NCI-H1436 (cell line): ENCODE measurements at regions not wholly inside any gene's neighbourhood (a gene's known extent, or its start where the extent isn't known, plus 50 kb on each side); places are given as distances from the start of the nearest gene placed in this dataset.
"Not testable (repeated sequence)": the region's sequence is repeated elsewhere in the genome, so short reads cannot be mapped to it uniquely, and the experiment has no call there.

ENCODE experiments used
- DNase-seq: peaks from one replicate; lab custom pipeline; 2025; lab: John Stamatoyannopoulos, UW

DNA sequence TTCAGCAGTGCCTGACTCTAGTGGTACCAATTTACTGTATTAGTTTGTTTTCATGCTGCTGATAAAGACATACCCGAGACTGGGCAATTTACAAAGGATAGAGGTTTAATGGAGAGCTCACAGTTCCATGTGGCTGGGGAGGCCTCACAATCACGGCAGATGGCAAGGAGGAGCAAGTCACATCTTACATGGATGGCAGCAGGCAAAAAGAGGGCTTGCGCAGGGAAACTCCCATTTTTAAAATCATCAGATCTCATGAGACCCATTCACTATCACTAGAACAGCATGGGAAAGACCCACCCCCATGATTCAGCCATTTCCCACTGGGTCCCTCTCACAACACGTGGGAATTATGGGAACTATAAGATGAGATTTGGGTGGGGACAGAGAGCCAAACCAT is 243.7 kb upstream of the KLF3 start:
- not testable (repeated sequence) for DNase-seq

GRCh38 chr4:38422850-38423249 is 241.1 kb upstream of the KLF3 start:
- DNase-seq: no peak

- DNase-seq: no peak
These were observed 239.7 kb upstream of the KLF3 start for GRCh38 chr4:38424151-38424871.

DNA sequence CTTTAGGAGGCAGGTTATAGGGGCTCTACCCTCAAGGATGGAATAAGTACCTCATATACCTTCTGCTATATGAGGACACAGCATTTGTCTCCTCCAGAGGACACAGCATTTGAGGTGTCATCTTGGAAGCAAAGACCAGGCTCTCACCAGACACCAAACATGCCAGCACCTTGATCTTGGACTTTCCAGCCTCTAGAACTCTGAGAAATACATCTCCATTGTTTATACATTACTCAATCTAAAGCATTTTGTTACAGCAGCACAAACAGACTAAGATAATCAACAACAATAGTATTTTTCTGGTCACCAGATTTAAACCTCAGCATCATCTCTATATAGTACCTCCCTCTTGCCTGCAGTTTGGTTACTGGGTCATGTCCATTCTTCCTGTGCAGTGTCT is 237.5 kb upstream of the KLF3 start:
- no peak for DNase-seq

- DNase-seq: no peak
These were observed 233.2 kb upstream of the KLF3 start for GRCh38 chr4:38430841-38431240.

DNA sequence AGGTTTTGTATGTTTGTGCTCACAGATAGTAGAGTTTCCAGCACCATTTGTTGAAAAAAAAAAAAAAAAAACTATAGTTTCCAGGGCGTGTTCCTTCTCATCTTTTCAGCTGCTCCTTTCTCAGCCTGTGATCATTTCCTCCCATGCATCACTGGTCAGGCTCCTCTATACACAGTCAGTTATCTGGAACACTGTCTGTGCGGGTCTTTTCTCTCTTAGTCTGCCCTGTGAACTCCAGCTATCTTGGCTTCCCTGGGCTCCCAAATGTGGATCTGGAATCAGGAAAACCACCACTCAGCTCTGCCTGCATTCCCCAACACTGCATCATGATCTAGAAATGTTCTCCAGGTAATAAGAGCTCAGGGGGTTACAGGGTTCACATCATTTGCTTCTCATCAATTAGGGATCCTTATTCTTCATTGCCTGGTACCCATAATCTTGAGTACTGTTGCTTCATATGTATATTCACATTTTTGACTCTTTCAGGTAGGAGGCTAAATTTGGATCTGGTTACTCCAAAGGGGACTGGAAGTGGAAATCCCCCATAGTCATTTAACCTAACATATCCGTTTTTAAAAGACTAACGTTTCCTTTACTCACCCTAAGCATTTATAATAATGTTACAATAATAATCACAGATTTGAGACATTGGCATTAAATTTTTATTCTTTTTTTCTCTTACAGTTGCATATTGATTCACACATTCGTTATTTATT is 221.8 kb upstream of the KLF3 start:
- no peak for DNase-seq

DNA sequence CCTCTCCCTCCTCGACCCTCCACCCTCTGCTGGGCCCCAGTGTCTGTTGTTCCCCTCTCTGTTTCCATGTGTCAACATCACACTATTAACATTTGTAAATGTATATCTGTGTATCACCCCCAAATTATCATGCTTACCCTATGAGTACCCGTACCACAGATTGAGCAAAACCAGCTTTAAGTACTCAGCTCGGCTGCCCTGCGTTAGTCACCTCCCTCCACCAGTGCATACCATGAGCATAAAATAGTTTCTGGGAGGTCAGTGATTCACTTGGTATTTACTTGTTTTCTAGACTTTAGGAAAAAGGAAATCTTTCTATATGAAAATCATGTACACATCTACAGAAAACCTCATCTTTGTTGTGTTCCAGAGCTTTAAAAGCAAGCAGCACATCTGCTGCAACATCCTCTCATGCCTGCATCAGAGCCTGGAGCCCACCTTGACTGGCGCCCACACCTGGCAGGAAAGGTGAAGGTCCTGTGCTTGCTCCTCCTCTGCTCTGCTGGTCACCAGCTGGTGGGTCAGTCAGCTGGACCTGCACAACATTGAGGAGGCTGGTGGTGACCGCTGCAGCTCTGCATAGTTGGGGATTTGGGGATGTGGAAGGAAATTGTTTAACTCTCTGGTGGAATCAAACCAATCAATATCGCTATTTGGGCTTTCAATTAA is 214.4 kb upstream of the KLF3 start:
- DNase-seq: no peak

DNA sequence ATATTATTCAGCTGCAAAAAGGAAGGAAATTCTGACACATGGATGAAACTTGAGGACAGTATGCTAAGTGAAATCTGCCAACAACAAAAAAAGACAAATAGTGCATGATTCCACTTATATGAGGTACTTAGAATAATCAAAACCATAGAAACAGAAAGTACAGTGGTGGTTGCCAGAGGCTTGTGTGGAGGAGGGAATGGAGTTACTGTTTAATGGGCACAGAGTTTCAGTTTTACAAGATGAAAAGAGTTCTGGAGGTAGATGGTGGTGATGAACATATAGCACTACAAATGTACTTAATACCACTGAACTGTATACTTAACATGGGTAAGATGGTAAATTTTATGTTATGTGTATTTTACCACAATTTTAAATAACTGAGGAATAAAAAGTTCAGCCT is 212.0 kb upstream of the KLF3 start:
- DNase-seq: no peak

- no peak for DNase-seq
These were observed 211.5 kb upstream of the KLF3 start for GRCh38 chr4:38452542-38452941.

- DNase-seq: no peak
These were observed 210.6 kb upstream of the KLF3 start for GRCh38 chr4:38453253-38453881.

DNA sequence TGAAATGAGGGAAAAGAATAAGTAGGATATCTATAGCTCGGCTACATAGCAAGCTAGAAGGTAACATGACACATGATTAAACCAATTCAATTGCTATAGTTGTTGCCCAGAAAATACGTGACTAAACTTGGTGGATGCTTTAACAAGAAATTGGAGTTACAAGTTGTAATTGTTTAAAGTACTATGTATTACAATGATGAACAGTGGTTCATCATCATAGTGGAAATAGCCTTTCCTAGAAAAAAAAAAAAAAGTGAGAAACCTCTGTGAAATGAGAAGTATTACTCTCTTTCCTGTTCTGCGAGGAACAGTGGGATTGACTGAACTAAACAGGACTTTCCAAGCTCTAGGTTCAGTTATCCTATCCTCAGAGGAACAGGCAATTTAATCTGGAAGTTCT is 209.7 kb upstream of the KLF3 start:
- DNase-seq: no peak

GRCh38 chr4:38455092-38455862 is 208.7 kb upstream of the KLF3 start:
- no peak for DNase-seq

DNA sequence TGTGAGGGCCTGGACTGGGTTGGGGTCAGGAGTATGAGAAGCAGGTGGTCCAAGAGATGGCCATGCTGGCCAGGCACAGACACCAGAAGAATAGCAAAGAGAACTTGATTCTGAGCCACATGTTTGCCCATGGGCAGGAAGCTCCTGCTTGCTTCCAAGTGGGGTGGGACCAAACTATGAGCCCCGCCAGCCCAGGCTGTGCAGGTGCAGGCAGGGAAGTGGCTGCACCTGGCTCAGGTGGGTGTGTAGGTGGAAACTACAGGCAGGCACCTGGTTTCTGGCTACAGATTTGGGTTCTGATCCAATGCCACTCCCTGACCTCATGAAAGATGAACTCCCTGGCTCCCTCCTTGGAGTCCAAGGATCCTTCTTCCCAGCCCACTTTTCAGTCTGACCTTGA is 207.9 kb upstream of the KLF3 start:
- DNase-seq: no peak

DNA sequence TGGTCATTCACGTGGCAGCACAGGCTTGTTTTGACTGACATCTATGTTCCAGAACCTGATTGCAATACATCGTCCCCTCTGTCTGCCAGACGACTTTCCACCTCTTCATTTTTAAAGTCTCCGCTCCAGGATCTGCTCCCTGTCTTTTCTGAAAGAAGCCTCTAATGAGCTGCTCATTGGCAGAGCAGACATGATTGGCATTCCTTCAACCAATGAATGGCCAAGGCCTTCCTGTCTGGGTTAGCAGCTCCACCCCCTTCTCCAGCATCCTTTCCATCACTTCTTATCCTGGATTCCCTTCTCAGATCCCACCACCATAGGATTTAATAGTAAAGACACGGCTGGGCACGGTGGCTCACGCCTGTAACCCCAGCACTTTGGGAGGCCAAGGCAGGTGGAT is 202.7 kb upstream of the KLF3 start:
- DNase-seq: no peak

- no peak for DNase-seq
These were observed 201.5 kb upstream of the KLF3 start for GRCh38 chr4:38462367-38463055.

GRCh38 chr4:38463268-38463958 is 200.6 kb upstream of the KLF3 start:
- no peak for DNase-seq

DNA sequence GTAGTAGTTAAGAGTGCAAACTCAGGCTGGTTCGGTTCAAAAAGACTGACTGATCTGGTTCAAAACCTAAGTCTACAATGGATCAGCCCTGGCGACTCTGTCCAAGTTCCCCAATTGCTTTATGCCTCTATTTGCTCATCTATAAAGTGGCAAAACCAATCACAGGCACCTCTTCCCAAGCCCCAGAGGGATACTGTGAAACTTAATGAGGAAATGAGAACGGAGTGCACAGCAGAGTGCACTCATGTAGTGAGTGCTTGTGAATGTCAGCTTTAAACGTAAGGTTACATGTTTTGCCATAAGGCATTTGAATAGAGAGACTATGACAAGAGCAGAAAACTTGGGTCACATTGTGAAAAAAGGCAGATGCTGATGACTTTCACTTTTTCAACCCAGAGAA is 199.7 kb upstream of the KLF3 start:
- DNase-seq: no peak

GRCh38 chr4:38466401-38466800 is 197.6 kb upstream of the KLF3 start:
- no peak for DNase-seq

DNA sequence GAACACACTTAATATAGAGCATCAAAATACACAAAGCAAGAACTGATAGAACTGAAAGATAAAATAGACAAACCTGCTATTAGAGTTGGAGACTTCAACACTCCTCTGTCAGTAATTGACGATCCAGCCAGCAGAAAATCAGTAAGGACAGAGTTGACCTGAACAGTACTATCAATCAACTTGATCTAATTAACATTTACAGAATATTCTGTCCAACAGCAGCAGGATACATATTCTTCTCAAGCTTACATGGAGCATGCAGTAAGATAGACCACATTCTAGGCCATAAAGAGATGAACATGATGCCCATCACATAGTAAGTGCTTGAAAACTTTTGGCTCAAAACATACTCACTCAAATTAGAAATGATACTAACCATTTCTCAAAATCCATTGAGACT is 196.7 kb upstream of the KLF3 start:
- DNase-seq: no peak

GRCh38 chr4:38468339-38468866 is 195.6 kb upstream of the KLF3 start:
- DNase-seq: no peak

DNA sequence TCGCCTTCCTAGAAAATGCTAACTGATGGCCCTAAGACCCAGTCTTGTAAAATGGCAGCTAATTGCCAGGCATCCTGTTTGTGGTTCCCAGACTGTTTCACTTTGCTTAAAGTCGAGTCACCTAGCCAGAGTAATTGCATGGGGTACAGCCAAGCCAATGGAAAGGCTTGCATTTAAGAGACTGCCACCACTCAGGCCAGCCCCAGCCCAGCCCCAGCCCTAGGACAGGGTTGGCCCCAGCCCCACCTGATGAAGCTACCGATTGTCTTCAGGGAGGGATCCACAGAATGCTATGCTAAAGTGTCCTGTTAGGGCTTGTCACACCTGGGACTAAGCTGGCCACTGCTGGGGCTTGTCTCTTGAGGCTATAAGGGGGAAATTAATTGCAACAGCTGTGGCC is 194.6 kb upstream of the KLF3 start:
- no peak for DNase-seq
